T-helper 9 cell (primary cell): ENCODE measurements at regions not wholly inside any gene's neighbourhood (a gene's known extent, or its start where the extent isn't known, plus 50 kb on each side); places are given as distances from the start of the nearest gene placed in this dataset.
"Not testable (repeated sequence)": the region's sequence is repeated elsewhere in the genome, so short reads cannot be mapped to it uniquely, and the experiment has no call there.

ENCODE experiments used
- DNase-seq: peaks from one replicate; pipeline ENCODE4 v3.0.0-alpha.2; 2020

GRCh38 chr14:105700146-105700545, 173.8 kb downstream of the TMEM121 start:
- DNase-seq = not testable (repeated sequence)

GRCh38 chr14:105700622-105701288, 174.4 kb downstream of the TMEM121 start:
- DNase-seq = no peak

GRCh38 chr14:105701456-105702274, 175.3 kb downstream of the TMEM121 start:
- no peak for DNase-seq

GRCh38 chr14:105702275-105702817, 176.0 kb downstream of the TMEM121 start:
- no peak for DNase-seq

- not testable (repeated sequence) for DNase-seq
Measured at GRCh38 chr14:105703044-105703665, 176.8 kb downstream of the TMEM121 start.

GRCh38 chr14:105704091-105704490, 177.7 kb downstream of the TMEM121 start:
- not testable (repeated sequence) for DNase-seq

GRCh38 chr14:105704492-105704891, 178.1 kb downstream of the TMEM121 start:
- not testable (repeated sequence) for DNase-seq

GRCh38 chr14:105705512-105705861, 179.1 kb downstream of the TMEM121 start:
- DNase-seq = not testable (repeated sequence)

GRCh38 chr14:105705862-105706700, 179.7 kb downstream of the TMEM121 start:
- not testable (repeated sequence) for DNase-seq

- DNase-seq = not testable (repeated sequence)
Measured at GRCh38 chr14:105706701-105707019, 180.3 kb downstream of the TMEM121 start.

- DNase-seq = not testable (repeated sequence)
Measured at GRCh38 chr14:105707099-105707498, 180.7 kb downstream of the TMEM121 start.

- not testable (repeated sequence) for DNase-seq
Measured at GRCh38 chr14:105707723-105708151, 181.4 kb downstream of the TMEM121 start.

- not testable (repeated sequence) for DNase-seq
Measured at GRCh38 chr14:105708251-105709134, 182.1 kb downstream of the TMEM121 start.

GRCh38 chr14:105709281-105710118, 183.1 kb downstream of the TMEM121 start:
- no peak for DNase-seq

GRCh38 chr14:105710119-105711043, 184.0 kb downstream of the TMEM121 start:
- no peak for DNase-seq

GRCh38 chr14:105711044-105711620, 184.7 kb downstream of the TMEM121 start:
- DNase-seq = no peak

GRCh38 chr14:105711841-105712460, 185.6 kb downstream of the TMEM121 start:
- no peak for DNase-seq

GRCh38 chr14:105712670-105713069, 186.3 kb downstream of the TMEM121 start:
- not testable (repeated sequence) for DNase-seq
